Left lung (tissue), 4 donors: ENCODE measurements at regions not wholly inside any gene's neighbourhood (a gene's known extent, or its start where the extent isn't known, plus 50 kb on each side); places are given as distances from the start of the nearest gene placed in this dataset.

Source experiments
- ATAC-seq: fragments of 200-7000 bp; cut with Tn5 transposase; one replicate; pipeline ENCODE4 v1.9.1; 2020; ENCODE audit warnings: moderate library complexity
- DNase-seq, 4 donors: peaks; one replicate each; pipeline ENCODE4 v3.0.0-alpha.2; 2013 to 2020
- H3K27ac ChIP-seq, 2 donors: fragments of 200-600 bp; sonication (generic) in 1 of 2; one replicate each; pipeline versions ENCODE4 v1.5.0 to v1.8.0; 2020 to 2021
- H3K27me3 ChIP-seq, 2 donors: fragments of 200-600 bp; sonication (generic) in 1 of 2; one replicate each; pipeline versions ENCODE4 v1.5.0 to v1.8.0; 2020 to 2021
- H3K36me3 ChIP-seq, 2 donors: fragments of 200-600 bp; sonication (generic) in 1 of 2; one replicate each; pipeline versions ENCODE4 v1.5.0 to v1.8.0; 2020 to 2021
- H3K4me1 ChIP-seq, 2 donors: fragments of 200-600 bp; one replicate each; pipeline ENCODE4 v1.8.0; 2021
- H3K4me3 ChIP-seq, 2 donors: fragments of 200-600 bp; sonication (generic) in 1 of 2; one replicate each; pipeline versions ENCODE4 v1.5.0 to v1.8.0; 2020 to 2021; ENCODE audit warnings: mild to moderate bottlenecking in 1 of 2
- H3K9me3 ChIP-seq, 2 donors: fragments of 200-600 bp; sonication (generic) in 1 of 2; one replicate each; pipeline versions ENCODE4 v1.5.0 to v1.8.0; 2020 to 2021
- intact Hi-C, 2 donors: fragments of 100-400 bp; cut with DNase I; formaldehyde crosslinking; loops; one replicate each; pipeline versions ENCODE4 v1.11.2 to v1.14.2; 2022
- TF ChIP-seq, protein P1 (sequence below), 2 donors: fragments of 200-600 bp; sonication (generic) in 1 of 2; IDR thresholded peaks; one replicate each; pipeline versions ENCODE4 v1.5.0 to v1.8.0; 2021; ENCODE audit warnings: antibody characterized with exemption in 2 of 2
- donor health status: DM: no; HTN: yes; CAD: no.
- donor health status: DM: no; HTN: no; CAD: no.

- no peak overlapping the region for H3K4me3 ChIP-seq
- no peaks in the 10 kb centered on the region for H3K27me3 ChIP-seq
- TF ChIP-seq, protein P1, sequence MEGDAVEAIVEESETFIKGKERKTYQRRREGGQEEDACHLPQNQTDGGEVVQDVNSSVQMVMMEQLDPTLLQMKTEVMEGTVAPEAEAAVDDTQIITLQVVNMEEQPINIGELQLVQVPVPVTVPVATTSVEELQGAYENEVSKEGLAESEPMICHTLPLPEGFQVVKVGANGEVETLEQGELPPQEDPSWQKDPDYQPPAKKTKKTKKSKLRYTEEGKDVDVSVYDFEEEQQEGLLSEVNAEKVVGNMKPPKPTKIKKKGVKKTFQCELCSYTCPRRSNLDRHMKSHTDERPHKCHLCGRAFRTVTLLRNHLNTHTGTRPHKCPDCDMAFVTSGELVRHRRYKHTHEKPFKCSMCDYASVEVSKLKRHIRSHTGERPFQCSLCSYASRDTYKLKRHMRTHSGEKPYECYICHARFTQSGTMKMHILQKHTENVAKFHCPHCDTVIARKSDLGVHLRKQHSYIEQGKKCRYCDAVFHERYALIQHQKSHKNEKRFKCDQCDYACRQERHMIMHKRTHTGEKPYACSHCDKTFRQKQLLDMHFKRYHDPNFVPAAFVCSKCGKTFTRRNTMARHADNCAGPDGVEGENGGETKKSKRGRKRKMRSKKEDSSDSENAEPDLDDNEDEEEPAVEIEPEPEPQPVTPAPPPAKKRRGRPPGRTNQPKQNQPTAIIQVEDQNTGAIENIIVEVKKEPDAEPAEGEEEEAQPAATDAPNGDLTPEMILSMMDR (IDR thresholded peaks at IDR 0.05) = no peak
- H3K36me3 ChIP-seq = no peaks in the 10 kb centered on the region
- H3K4me1 ChIP-seq = no peaks in the 10 kb centered on the region
- H3K27ac ChIP-seq = no peak overlapping the region
- DNase-seq (no peak), ATAC-seq (no peak)
- intact Hi-C loops = no loop called here
- peaks cover 0 to 7% of the 10 kb centered on the region in 2 donors for H3K9me3 ChIP-seq
Observed at GRCh38 chr10:28743576-28743975, 66.3 kb downstream of the BAMBI start.

- no peaks in the 10 kb centered on the region for H3K4me1 ChIP-seq
- TF ChIP-seq, protein P1 (IDR thresholded peaks at IDR 0.05) = no peak
- intact Hi-C loops = no loop called here
- DNase-seq = no peak
- no peak overlapping the region for H3K4me3 ChIP-seq
- H3K9me3 ChIP-seq = peaks cover 0 to 7% of the 10 kb centered on the region in 2 donors
- ATAC-seq = no peak
- H3K36me3 ChIP-seq = no peaks in the 10 kb centered on the region
- H3K27me3 ChIP-seq = no peaks in the 10 kb centered on the region
- no peak overlapping the region for H3K27ac ChIP-seq
Observed at GRCh38 chr10:28744069-28744768, 66.9 kb downstream of the BAMBI start.

DNA sequence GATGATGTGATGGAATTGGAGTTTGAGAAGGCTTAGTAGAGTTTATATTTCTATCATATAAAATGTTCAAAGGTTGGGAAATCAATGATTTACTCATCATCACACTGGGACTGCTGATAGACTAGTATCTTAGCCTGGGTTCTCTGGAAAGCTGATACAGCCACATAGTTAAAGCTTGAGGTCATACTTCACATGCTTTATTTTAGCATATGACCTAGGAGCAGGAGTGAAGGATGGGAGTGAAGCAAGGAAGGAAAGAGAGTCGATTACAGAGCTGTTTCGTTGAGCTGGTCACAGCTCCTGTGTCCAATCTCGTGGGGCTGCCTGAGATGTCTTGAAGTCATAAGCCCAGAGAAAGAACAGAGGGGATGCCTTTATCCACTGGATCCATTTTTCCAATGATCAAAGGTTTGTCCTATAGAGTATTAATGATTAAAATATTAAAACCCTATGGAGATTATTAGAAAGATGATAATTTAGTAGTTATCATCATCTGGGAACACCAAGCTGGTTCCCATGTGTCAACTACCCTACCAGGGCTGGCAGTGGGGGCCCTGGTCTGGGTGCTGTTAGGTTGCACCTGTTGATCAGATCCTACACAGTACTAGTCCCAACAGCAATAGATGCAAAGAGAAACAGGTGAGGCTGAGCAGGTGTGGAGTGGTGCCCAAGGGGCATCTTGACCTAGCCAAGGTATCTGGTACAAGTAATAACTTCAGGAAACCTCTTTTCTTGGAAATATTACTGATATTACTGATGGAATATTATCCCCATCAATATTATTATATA, 77.8 kb downstream of the BAMBI start:
- Histone ChIP-seq H3K27me3 (no peaks in the 10 kb centered on the region), H3K4me3 (no peak overlapping the region), H3K9me3 (peaks cover 0 to 2% of the 10 kb centered on the region in 2 donors), H3K4me1 (no peaks in the 10 kb centered on the region), H3K27ac (no peak overlapping the region), H3K36me3 (no peaks in the 10 kb centered on the region)
- TF ChIP-seq, protein P1 (IDR thresholded peaks at IDR 0.05) = no peak
- ATAC-seq (no peak), DNase-seq (no peak)
- intact Hi-C loops = no loop called here

GRCh38 chr10:28761084-28761846, 83.9 kb downstream of the BAMBI start:
- TF ChIP-seq, protein P1 (IDR thresholded peaks at IDR 0.05) = no peak
- no peak overlapping the region for H3K27ac ChIP-seq
- no peaks in the 10 kb centered on the region for H3K36me3 ChIP-seq
- H3K9me3 ChIP-seq = no peaks in the 10 kb centered on the region
- ATAC-seq (no peak), DNase-seq (peak in 1 of 4 donors; percentile 34)
- intact Hi-C loops = no loop called here
- no peaks in the 10 kb centered on the region for H3K27me3 ChIP-seq
- H3K4me1 ChIP-seq = no peaks in the 10 kb centered on the region
- no peak overlapping the region for H3K4me3 ChIP-seq
